ENCODE measurements at regions not wholly inside any gene's neighbourhood (a gene's known extent, or its start where the extent isn't known, plus 50 kb on each side); places are given as distances from the start of the nearest gene placed in this dataset.
A peak's percentile ranks its signal among the peaks of the same experiment; 100 is the strongest.

- BruUV-seq (replicated peaks): no TSS peak
These were observed 70.1 kb upstream of the RAB18 start for GRCh38 chr10:27433976-27434375.

GRCh38 chr10:27426948-27427467, 77.1 kb upstream of the RAB18 start:
- Histone ChIP-seq H3K4me2 (ENCODE audit: low read length) (no peak overlapping the region), H3F3A (ENCODE audit: low read length, unreplicated experiment) (no peaks in the 10 kb centered on the region), H3K9ac (ENCODE audit: low read length) (no peak overlapping the region), H3K79me2 (ENCODE audit: low read length) (no peaks in the 10 kb centered on the region), H3K36me3 (ENCODE audit: low read depth, low read length) (no peaks in the 10 kb centered on the region), H3K4me1 (ENCODE audit: insufficient read depth, low read length) (no peaks in the 10 kb centered on the region), H4K20me1 (ENCODE audit: low read length) (no peaks in the 10 kb centered on the region), H3K27me3 (ENCODE audit: low read length) (no peaks in the 10 kb centered on the region), H3K27ac (ENCODE audit: low read length) (peak overlapping the region; percentile 20; the same call in 1 of the 2 replicates), H3K4me3 (ENCODE audit: low read length) (no peak overlapping the region), H2AFZ (ENCODE audit: low read length) (no peak overlapping the region), H3K9me2 (replicated peaks; ENCODE audit: low read length) (no peaks in the 10 kb centered on the region), H3K9me3 (ENCODE audit: low read length) (no peaks in the 10 kb centered on the region)
- BruUV-seq (replicated peaks): no TSS peak
- ChIA-PET CTCF (no interaction called here), POLR2A (ENCODE audit: unreplicated experiment) (no interaction called here)
- no peak for ATAC-seq
- TF ChIP-seq CTCF (conservative IDR thresholded peaks at IDR 0.05; ENCODE audit: low read depth, low read length): no peak
- TF ChIP-seq EZH2 (IDR thresholded peaks at IDR 0.05; ENCODE audit: low read length, unreplicated experiment): no peak
- no peak for TF ChIP-seq EZH2phosphoT487 (IDR thresholded peaks at IDR 0.05; ENCODE audit: borderline replicate concordance, low read length)
- peak; percentile 22 for DNase-seq
- intact Hi-C loops (cut with micrococcal nuclease): no loop called here

More at GRCh38 chr10:27433976-27434375, 70.1 kb upstream of the RAB18 start:
- H3K9ac ChIP-seq (ENCODE audit: low read length): no peak overlapping the region
- DNase-seq (peak; percentile 14), ATAC-seq (peak; percentile 24; the same call in 1 of the 2 replicates)
- no peaks in the 10 kb centered on the region for H3K27me3 ChIP-seq (ENCODE audit: low read length)
- intact Hi-C loops (cut with micrococcal nuclease): no loop called here
- H3K27ac ChIP-seq (ENCODE audit: low read length): no peak overlapping the region
- H3K4me1 ChIP-seq (ENCODE audit: insufficient read depth, low read length): no peaks in the 10 kb centered on the region
- H3K36me3 ChIP-seq (ENCODE audit: low read depth, low read length): no peaks in the 10 kb centered on the region
- TF ChIP-seq EZH2phosphoT487 (IDR thresholded peaks at IDR 0.05; ENCODE audit: borderline replicate concordance, low read length) (no peak), EZH2 (IDR thresholded peaks at IDR 0.05; ENCODE audit: low read length, unreplicated experiment) (no peak), CTCF (conservative IDR thresholded peaks at IDR 0.05; ENCODE audit: low read depth, low read length) (no peak)
- H4K20me1 ChIP-seq (ENCODE audit: low read length): no peaks in the 10 kb centered on the region
- H3K4me3 ChIP-seq (ENCODE audit: low read length): no peak overlapping the region
- ChIA-PET POLR2A (ENCODE audit: unreplicated experiment) (no interaction called here), CTCF (no interaction called here)
- H3K4me2 ChIP-seq (ENCODE audit: low read length): no peak overlapping the region
- H3K9me2 ChIP-seq (replicated peaks; ENCODE audit: low read length): no peaks in the 10 kb centered on the region
- H2AFZ ChIP-seq (ENCODE audit: low read length): no peak overlapping the region
- no peaks in the 10 kb centered on the region for H3K79me2 ChIP-seq (ENCODE audit: low read length)
- H3F3A ChIP-seq (ENCODE audit: low read length, unreplicated experiment): no peaks in the 10 kb centered on the region
- H3K9me3 ChIP-seq (ENCODE audit: low read length): no peaks in the 10 kb centered on the region

- intact Hi-C loops (cut with micrococcal nuclease): no loop called here
These were observed 90.2 kb upstream of the RAB18 start for GRCh38 chr10:27413831-27414348.

More at GRCh38 chr10:27413831-27414348, 90.2 kb upstream of the RAB18 start:
- H2AFZ ChIP-seq (ENCODE audit: low read length): no peak overlapping the region
- H3K79me2 ChIP-seq (ENCODE audit: low read length): no peaks in the 10 kb centered on the region
- ATAC-seq (no peak), DNase-seq (no peak)
- H3K9ac ChIP-seq (ENCODE audit: low read length): no peak overlapping the region
- H3K27me3 ChIP-seq (ENCODE audit: low read length): no peaks in the 10 kb centered on the region
- no peaks in the 10 kb centered on the region for H3K4me1 ChIP-seq (ENCODE audit: insufficient read depth, low read length)
- no TSS peak for BruUV-seq (replicated peaks)
- H3K4me2 ChIP-seq (ENCODE audit: low read length): no peak overlapping the region
- H3K9me3 ChIP-seq (ENCODE audit: low read length): no peaks in the 10 kb centered on the region
- no peaks in the 10 kb centered on the region for H3K9me2 ChIP-seq (replicated peaks; ENCODE audit: low read length)
- ChIA-PET CTCF (no interaction called here), POLR2A (ENCODE audit: unreplicated experiment) (no interaction called here)
- no peaks in the 10 kb centered on the region for H4K20me1 ChIP-seq (ENCODE audit: low read length)
- H3K36me3 ChIP-seq (ENCODE audit: low read depth, low read length): no peaks in the 10 kb centered on the region
- H3F3A ChIP-seq (ENCODE audit: low read length, unreplicated experiment): no peaks in the 10 kb centered on the region
- TF ChIP-seq EZH2phosphoT487 (IDR thresholded peaks at IDR 0.05; ENCODE audit: borderline replicate concordance, low read length) (no peak), EZH2 (IDR thresholded peaks at IDR 0.05; ENCODE audit: low read length, unreplicated experiment) (no peak), CTCF (conservative IDR thresholded peaks at IDR 0.05; ENCODE audit: low read depth, low read length) (no peak)
- H3K4me3 ChIP-seq (ENCODE audit: low read length): no peak overlapping the region
- H3K27ac ChIP-seq (ENCODE audit: low read length): no peak overlapping the region

Measured in PC-3 (cell line).